SK-N-SH (cell line): ENCODE measurements at regions not wholly inside any gene's neighbourhood (a gene's known extent, or its start where the extent isn't known, plus 50 kb on each side); places are given as distances from the start of the nearest gene placed in this dataset.

Experiments used
- CTCF ChIP-seq: fragments of 200-600 bp; sonication (generic); IDR thresholded peaks from 2 replicates; pipeline ENCODE4 v1.6.1; 2017; ENCODE audit warnings: antibody characterized with exemption, mild to moderate bottlenecking, moderate library complexity
- EP300 ChIP-seq, 2 experiments: IDR thresholded peaks; 2 replicates each; pipeline versions ENCODE4 v1.4.0 to v1.6.1; 2012; ENCODE audit warnings: borderline replicate concordance in 1 of 2, low read depth in 1 of 2, low read length in 1 of 2
- POLR2AphosphoS5 ChIP-seq: IDR thresholded peaks from 2 replicates; pipeline ENCODE4 v1.6.1; 2012; ENCODE audit warnings: low read depth, low read length
- TF ChIP-seq, protein P1 (sequence below): IDR thresholded peaks from 2 replicates; pipeline ENCODE4 v1.6.1; 2012; ENCODE audit warnings: mild to moderate bottlenecking, low read depth, low read length, moderate library complexity

GRCh38 chr10:26359670-26360069 is 78.5 kb upstream of the APBB1IP start:
- TF ChIP-seq CTCF (no peak), POLR2AphosphoS5 (no peak), EP300 (IDR thresholded peaks at IDR 0.05; ENCODE audit: borderline replicate concordance in 1 of 2, low read depth in 1 of 2, low read length in 1 of 2) (no peak)
- TF ChIP-seq, protein P1, sequence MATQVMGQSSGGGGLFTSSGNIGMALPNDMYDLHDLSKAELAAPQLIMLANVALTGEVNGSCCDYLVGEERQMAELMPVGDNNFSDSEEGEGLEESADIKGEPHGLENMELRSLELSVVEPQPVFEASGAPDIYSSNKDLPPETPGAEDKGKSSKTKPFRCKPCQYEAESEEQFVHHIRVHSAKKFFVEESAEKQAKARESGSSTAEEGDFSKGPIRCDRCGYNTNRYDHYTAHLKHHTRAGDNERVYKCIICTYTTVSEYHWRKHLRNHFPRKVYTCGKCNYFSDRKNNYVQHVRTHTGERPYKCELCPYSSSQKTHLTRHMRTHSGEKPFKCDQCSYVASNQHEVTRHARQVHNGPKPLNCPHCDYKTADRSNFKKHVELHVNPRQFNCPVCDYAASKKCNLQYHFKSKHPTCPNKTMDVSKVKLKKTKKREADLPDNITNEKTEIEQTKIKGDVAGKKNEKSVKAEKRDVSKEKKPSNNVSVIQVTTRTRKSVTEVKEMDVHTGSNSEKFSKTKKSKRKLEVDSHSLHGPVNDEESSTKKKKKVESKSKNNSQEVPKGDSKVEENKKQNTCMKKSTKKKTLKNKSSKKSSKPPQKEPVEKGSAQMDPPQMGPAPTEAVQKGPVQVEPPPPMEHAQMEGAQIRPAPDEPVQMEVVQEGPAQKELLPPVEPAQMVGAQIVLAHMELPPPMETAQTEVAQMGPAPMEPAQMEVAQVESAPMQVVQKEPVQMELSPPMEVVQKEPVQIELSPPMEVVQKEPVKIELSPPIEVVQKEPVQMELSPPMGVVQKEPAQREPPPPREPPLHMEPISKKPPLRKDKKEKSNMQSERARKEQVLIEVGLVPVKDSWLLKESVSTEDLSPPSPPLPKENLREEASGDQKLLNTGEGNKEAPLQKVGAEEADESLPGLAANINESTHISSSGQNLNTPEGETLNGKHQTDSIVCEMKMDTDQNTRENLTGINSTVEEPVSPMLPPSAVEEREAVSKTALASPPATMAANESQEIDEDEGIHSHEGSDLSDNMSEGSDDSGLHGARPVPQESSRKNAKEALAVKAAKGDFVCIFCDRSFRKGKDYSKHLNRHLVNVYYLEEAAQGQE, result no peak
